ENCODE measurements at regions not wholly inside any gene's neighbourhood (a gene's known extent, or its start where the extent isn't known, plus 50 kb on each side); places are given as distances from the start of the nearest gene placed in this dataset.

GRCh38 chr4:36494016-36494415 is 212.6 kb downstream of the DTHD1 start:
- ATAC-seq (ENCODE audit: low FRiP score in 2 of 2) (no peak), DNase-seq (no peak)
- TF ChIP-seq CTCF (IDR thresholded peaks at IDR 0.05) (no peak), POLR2A (IDR thresholded peaks at IDR 0.05) (no peak), POLR2AphosphoS5 (IDR thresholded peaks at IDR 0.05) (no peak), EP300 (IDR thresholded peaks at IDR 0.05) (no peak)
- 66 to 81% methylated on average over 2 of the region's 2 CpGs for WGBS, 2 donors
- H3K9me3 ChIP-seq, result no peaks in the 10 kb centered on the region
- no peaks in the 10 kb centered on the region for H3K27me3 ChIP-seq
- no peaks in the 10 kb centered on the region for H3K36me3 ChIP-seq
- H3K27ac ChIP-seq, result no peak overlapping the region
- no peaks in the 10 kb centered on the region for H3K4me1 ChIP-seq
- H3K4me3 ChIP-seq, result no peak overlapping the region

- Histone ChIP-seq H3K4me3 (no peak overlapping the region), H3K27me3 (no peaks in the 10 kb centered on the region), H3K36me3 (no peaks in the 10 kb centered on the region), H3K4me1 (no peaks in the 10 kb centered on the region), H3K9me3 (no peaks in the 10 kb centered on the region), H3K27ac (no peak overlapping the region)
- no peak for ATAC-seq (ENCODE audit: low FRiP score in 2 of 2)
- WGBS, 2 donors, result 33 to 47% methylated on average over 2 of the region's 2 CpGs
- DNase-seq, result no peak
- TF ChIP-seq POLR2AphosphoS5 (IDR thresholded peaks at IDR 0.05) (no peak), CTCF (IDR thresholded peaks at IDR 0.05) (no peak), EP300 (IDR thresholded peaks at IDR 0.05) (no peak)
Observed at GRCh38 chr4:36494747-36495146, 213.3 kb downstream of the DTHD1 start.

GRCh38 chr4:36502350-36502749 is 220.9 kb downstream of the DTHD1 start:
- ATAC-seq (ENCODE audit: low FRiP score in 2 of 2), result no peak
- H3K4me3 ChIP-seq, result no peak overlapping the region
- no peak for TF ChIP-seq POLR2AphosphoS5 (IDR thresholded peaks at IDR 0.05)
- no peak for TF ChIP-seq CTCF (IDR thresholded peaks at IDR 0.05)
- TF ChIP-seq POLR2A (IDR thresholded peaks at IDR 0.05), result no peak
- TF ChIP-seq EP300 (IDR thresholded peaks at IDR 0.05), result no peak
- H3K36me3 ChIP-seq, result no peaks in the 10 kb centered on the region
- H3K4me1 ChIP-seq, result no peaks in the 10 kb centered on the region
- no peak for DNase-seq
- H3K9me3 ChIP-seq, result no peaks in the 10 kb centered on the region
- H3K27ac ChIP-seq, result no peak overlapping the region
- H3K27me3 ChIP-seq, result no peaks in the 10 kb centered on the region

GRCh38 chr4:36508394-36508793 is 227.0 kb downstream of the DTHD1 start:
- 56 to 63% methylated on average over 2 of the region's 2 CpGs for WGBS, 2 donors
- DNase-seq (no peak), ATAC-seq (ENCODE audit: low FRiP score in 2 of 2) (no peak)
- TF ChIP-seq POLR2A (IDR thresholded peaks at IDR 0.05) (no peak), EP300 (IDR thresholded peaks at IDR 0.05) (no peak), POLR2AphosphoS5 (IDR thresholded peaks at IDR 0.05) (no peak), CTCF (IDR thresholded peaks at IDR 0.05) (no peak)
- Histone ChIP-seq H3K4me3 (no peak overlapping the region), H3K27me3 (no peaks in the 10 kb centered on the region), H3K4me1 (no peaks in the 10 kb centered on the region), H3K36me3 (no peaks in the 10 kb centered on the region), H3K9me3 (no peaks in the 10 kb centered on the region), H3K27ac (no peak overlapping the region)

GRCh38 chr4:36509845-36510244 is 228.4 kb downstream of the DTHD1 start:
- Histone ChIP-seq H3K27me3 (no peaks in the 10 kb centered on the region), H3K36me3 (no peaks in the 10 kb centered on the region), H3K9me3 (no peaks in the 10 kb centered on the region), H3K27ac (no peak overlapping the region), H3K4me3 (no peak overlapping the region), H3K4me1 (no peaks in the 10 kb centered on the region)
- ATAC-seq (ENCODE audit: low FRiP score in 2 of 2) (no peak), DNase-seq (no peak)
- TF ChIP-seq POLR2A (IDR thresholded peaks at IDR 0.05) (no peak), CTCF (IDR thresholded peaks at IDR 0.05) (no peak), EP300 (IDR thresholded peaks at IDR 0.05) (no peak), POLR2AphosphoS5 (IDR thresholded peaks at IDR 0.05) (no peak)
- WGBS, 2 donors, result 63 to 71% methylated on average over 3 of the region's 3 CpGs
